ENCODE measurements at regions not wholly inside any gene's neighbourhood (a gene's known extent, or its start where the extent isn't known, plus 50 kb on each side); places are given as distances from the start of the nearest gene placed in this dataset.
"Not testable (repeated sequence)": the region's sequence is repeated elsewhere in the genome, so short reads cannot be mapped to it uniquely, and the experiment has no call there.

DNA sequence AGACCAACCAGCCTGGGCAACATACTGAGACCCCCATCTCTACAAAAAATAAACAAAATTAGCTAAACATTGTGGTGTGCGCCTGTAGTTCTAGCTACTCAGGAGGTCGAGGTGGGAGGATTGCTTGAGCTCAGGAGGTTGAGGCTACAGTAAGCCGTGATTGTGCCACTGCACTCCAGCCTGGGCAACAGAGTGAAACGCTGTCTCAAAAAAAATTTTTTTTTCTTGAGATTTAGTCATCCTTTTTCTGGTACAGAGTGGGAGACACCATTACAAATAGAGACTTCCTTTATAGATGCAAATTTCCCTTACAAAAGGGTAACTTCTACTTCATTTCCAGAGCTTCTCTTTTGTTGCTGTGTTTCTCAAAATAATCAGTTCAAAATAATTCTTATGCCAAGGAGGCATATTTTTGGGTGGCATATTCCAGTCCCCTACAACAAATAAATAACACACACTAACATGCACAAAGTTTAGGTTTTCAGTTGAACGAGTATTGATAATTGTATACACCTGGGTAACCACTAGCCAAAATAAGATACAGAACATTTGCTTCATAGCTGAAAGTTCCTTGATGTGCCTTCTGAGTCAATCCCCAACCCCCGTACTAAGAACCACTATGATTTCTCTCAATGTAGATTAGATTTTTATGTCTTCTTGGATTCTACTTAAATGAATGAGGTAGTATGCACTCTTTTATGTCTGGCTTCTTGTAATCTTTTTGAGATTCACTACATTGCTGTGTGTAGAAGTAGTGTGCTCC lies 248.9 kb upstream of the PROK2 start:
- Mint-ChIP-seq H3K27ac (no peak overlapping the region), H3K9me3 (ENCODE audit: insufficient read depth) (no peaks in the 10 kb centered on the region), H3K27me3 (ENCODE audit: low read depth) (no peaks in the 10 kb centered on the region), H3K36me3 (ENCODE audit: low read depth) (no peaks in the 10 kb centered on the region), H3K4me3 (no peak overlapping the region), H3K4me1 (ENCODE audit: low read depth) (peaks cover 10% of the 10 kb centered on the region)
- no peak for DNase-seq
- ChIA-PET CTCF (no interaction called here), POLR2A (interaction anchor here (0.6 kb wide), 1 partner anchor 105 kb away, joined by 3 read pairs; no protein-coding TSS in a partner anchor)
- ATAC-seq: no peak

DNA sequence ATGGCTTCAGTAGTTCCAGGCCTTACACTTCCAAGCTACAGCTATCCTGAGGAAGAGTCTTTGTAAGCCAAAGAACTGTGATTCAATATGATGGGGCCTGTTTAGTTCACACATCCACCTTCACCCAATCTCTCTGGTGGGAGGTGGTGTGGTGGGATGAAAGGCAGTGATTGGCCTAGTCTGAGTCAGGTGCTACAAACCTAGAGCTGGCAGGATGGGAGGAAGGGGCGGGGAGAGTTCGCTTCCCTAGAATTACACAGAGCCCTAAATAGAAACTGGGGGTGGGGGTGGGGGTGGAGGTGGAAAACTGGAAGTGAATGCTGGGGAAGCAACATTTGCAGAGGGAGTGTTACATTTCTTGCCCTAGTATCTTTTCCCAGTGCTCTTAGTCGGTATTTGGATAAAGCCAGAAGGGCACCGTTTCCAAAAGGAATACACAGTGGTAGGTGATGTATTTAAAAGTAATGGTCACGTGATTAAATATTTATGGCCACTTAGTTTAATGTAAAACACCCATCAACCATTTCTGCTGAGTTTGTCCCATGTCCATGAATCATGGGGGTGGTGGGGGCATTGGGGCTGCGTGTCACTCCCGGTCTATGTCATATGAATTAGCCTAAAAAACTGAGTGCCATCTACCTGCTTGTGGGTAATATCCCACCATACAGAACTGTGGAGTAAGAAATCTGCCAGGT lies 247.6 kb upstream of the PROK2 start:
- H3K27me3 Mint-ChIP-seq (ENCODE audit: low read depth): no peaks in the 10 kb centered on the region
- no peak overlapping the region for H3K4me3 Mint-ChIP-seq
- ChIA-PET CTCF (no interaction called here), POLR2A (no interaction called here)
- H3K4me1 Mint-ChIP-seq (ENCODE audit: low read depth): peaks cover 10% of the 10 kb centered on the region
- no peak for DNase-seq
- H3K9me3 Mint-ChIP-seq (ENCODE audit: insufficient read depth): no peaks in the 10 kb centered on the region
- ATAC-seq: no peak
- no peaks in the 10 kb centered on the region for H3K36me3 Mint-ChIP-seq (ENCODE audit: low read depth)
- no peak overlapping the region for H3K27ac Mint-ChIP-seq

DNA sequence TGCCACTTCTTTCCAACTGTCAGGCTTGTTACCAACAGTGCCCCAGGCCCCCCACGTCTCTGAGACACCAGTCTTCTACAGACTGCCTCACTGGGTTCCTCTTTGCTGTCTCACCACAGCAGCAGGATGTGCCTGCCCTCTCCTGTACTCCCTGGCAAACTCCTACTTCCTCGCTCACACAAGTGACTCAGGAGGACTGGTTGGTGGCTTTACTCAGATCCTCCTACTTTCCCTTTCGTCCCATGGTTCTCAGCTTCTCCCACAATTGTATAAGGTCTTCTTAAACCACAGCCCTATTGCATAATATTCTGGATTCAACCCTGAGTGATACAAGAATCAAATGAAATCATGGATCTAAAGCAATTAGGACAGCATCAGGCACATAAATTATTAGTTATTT lies 246.6 kb upstream of the PROK2 start:
- no peaks in the 10 kb centered on the region for H3K9me3 Mint-ChIP-seq (ENCODE audit: insufficient read depth)
- no peak for ATAC-seq
- no peaks in the 10 kb centered on the region for H3K36me3 Mint-ChIP-seq (ENCODE audit: low read depth)
- H3K27ac Mint-ChIP-seq: no peak overlapping the region
- ChIA-PET POLR2A (no interaction called here), CTCF (no interaction called here)
- H3K4me3 Mint-ChIP-seq: no peak overlapping the region
- H3K4me1 Mint-ChIP-seq (ENCODE audit: low read depth): peaks cover 10% of the 10 kb centered on the region
- no peak for DNase-seq
- no peaks in the 10 kb centered on the region for H3K27me3 Mint-ChIP-seq (ENCODE audit: low read depth)

DNA sequence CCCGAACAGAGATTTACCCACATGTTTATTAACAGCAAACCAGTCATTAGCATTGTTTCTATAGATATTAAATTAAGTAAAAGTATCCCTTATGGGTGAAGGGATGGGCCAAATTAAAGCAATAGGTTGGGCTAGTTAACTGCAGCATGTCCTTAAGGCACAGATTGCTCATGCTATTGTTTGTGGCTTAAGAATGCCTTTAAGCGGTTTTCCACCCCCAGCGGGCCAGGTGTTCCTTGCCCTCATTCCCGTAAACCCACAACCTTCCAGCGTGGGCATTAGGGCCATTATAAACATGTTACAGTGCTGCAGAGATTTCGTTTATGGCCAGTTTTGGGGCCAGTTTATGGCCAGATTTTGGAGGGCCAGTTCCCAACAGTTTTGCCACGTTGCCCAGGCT lies 245.3 kb upstream of the PROK2 start:
- H3K4me3 Mint-ChIP-seq; H3K36me3 Mint-ChIP-seq (ENCODE audit: low read depth); H3K27ac Mint-ChIP-seq; DNase-seq; ATAC-seq; POLR2A ChIA-PET; H3K4me1 Mint-ChIP-seq (ENCODE audit: low read depth); H3K9me3 Mint-ChIP-seq (ENCODE audit: insufficient read depth); CTCF ChIA-PET; H3K27me3 Mint-ChIP-seq (ENCODE audit: low read depth): not testable (repeated sequence)

DNA sequence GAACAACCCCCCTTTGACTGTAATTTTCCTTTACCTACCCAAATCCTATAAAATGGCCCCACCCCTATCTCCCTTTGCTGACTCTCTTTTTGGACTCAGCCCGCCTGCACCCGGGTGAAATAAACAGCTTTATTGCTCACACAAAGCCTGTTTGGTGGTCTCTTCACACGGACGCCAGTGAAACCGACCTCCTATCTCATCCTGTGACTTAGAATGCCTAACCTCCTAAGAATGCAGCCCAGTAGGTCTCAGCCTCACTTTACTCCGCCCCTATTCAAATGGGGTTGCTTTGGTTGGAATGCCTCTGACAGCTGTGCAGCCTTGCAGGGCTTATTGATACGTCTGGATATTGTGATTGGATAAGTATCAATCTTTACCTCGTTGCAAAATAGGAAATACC lies 243.8 kb upstream of the PROK2 start:
- DNase-seq; ATAC-seq; H3K27ac Mint-ChIP-seq; H3K36me3 Mint-ChIP-seq (ENCODE audit: low read depth); H3K4me3 Mint-ChIP-seq; H3K9me3 Mint-ChIP-seq (ENCODE audit: insufficient read depth); CTCF ChIA-PET; POLR2A ChIA-PET; H3K27me3 Mint-ChIP-seq (ENCODE audit: low read depth); H3K4me1 Mint-ChIP-seq (ENCODE audit: low read depth): not testable (repeated sequence)

DNA sequence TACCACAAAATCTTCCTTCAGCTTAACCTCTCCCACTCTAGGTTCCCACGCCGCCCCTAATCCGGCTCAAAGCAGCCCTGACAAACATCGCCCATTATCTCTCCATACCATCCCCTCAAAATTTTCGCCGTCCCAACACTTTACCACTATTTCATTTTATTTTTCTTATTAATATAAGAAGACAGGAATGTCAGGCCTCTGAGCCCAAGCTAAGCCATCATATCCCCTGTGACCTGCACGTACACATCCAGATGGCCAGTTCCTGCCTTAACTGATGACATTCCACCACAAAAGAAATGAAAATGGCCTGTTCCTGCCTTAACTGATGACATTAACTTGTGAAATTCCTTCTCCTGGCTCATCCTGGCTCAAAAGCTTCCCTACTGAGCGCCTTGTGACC lies 243.4 kb upstream of the PROK2 start:
- H3K27ac Mint-ChIP-seq; H3K4me1 Mint-ChIP-seq (ENCODE audit: low read depth); ATAC-seq; CTCF ChIA-PET; H3K4me3 Mint-ChIP-seq; H3K9me3 Mint-ChIP-seq (ENCODE audit: insufficient read depth); H3K27me3 Mint-ChIP-seq (ENCODE audit: low read depth); DNase-seq; H3K36me3 Mint-ChIP-seq (ENCODE audit: low read depth); POLR2A ChIA-PET: not testable (repeated sequence)

DNA sequence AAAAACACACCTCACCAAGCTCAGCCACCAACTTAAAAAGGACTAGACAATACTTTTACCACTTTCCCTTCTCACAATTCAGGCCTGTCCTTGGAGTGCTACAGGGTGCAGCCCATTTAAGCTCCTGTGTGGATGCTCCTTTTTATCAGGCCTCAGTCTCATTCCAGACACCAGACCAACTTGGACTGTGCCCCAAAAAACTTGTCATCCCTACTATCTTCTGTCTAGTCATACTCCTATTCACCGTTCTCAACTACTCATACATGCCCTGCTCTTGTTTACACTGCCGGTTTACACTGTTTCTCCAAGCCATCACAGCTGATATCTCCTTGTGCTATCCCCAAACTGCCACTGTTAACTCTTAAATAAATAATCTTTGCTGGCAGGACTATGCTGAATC lies 242.8 kb upstream of the PROK2 start:
- POLR2A ChIA-PET; CTCF ChIA-PET; H3K4me1 Mint-ChIP-seq (ENCODE audit: low read depth); H3K27ac Mint-ChIP-seq; H3K9me3 Mint-ChIP-seq (ENCODE audit: insufficient read depth); H3K27me3 Mint-ChIP-seq (ENCODE audit: low read depth); ATAC-seq; H3K4me3 Mint-ChIP-seq; DNase-seq; H3K36me3 Mint-ChIP-seq (ENCODE audit: low read depth): not testable (repeated sequence)

DNA sequence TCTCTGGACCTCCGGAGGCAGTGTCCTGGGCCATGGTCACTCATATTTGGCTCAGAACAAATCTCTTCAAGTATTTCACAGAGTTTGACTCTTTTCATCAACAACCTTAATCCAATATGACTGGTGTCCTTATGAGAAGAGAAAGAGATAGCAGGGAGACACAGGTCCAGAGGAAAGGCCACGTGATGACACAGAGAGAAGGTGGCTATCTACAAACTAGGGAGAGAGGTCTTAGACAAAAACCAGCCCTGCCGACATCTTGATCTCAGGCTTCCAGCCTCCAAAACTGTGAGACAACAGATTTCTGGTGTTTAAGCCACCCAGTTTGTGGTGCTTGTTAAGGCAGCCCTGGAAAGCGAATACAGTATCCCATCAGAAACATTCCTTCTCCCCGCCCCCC lies 237.1 kb upstream of the PROK2 start:
- H3K27me3 Mint-ChIP-seq (ENCODE audit: low read depth): no peaks in the 10 kb centered on the region
- CTCF ChIA-PET: no interaction called here
- H3K4me1 Mint-ChIP-seq (ENCODE audit: low read depth): no peaks in the 10 kb centered on the region
- H3K27ac Mint-ChIP-seq: no peak overlapping the region
- H3K9me3 Mint-ChIP-seq (ENCODE audit: insufficient read depth): peaks cover 7% of the 10 kb centered on the region
- DNase-seq: no peak
- H3K4me3 Mint-ChIP-seq: no peak overlapping the region
- POLR2A ChIA-PET: no interaction called here
- no peak for ATAC-seq
- H3K36me3 Mint-ChIP-seq (ENCODE audit: low read depth): no peaks in the 10 kb centered on the region

DNA sequence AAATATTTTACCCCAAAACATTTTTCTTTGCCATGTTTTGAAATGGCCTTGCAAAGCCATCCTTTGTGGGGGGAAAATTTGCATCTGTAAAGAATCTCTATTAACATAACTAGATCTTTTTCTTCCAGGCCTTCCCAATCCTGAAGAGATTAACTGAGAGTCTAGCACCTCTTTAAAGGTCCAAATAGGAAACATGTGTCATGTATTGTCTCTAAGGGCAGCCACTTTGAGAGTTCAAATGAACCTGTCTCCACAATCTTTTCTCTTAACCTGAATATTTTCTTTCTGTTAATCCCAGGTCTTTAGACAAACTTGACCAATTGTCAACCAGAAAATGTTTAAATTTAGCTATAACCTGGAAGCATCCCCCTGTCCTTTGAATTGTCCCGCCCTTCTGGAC lies 236.6 kb upstream of the PROK2 start:
- CTCF ChIA-PET: no interaction called here
- no peak for ATAC-seq
- no peak overlapping the region for H3K27ac Mint-ChIP-seq
- peaks cover 1% of the 10 kb centered on the region for H3K27me3 Mint-ChIP-seq (ENCODE audit: low read depth)
- no peak overlapping the region for H3K4me3 Mint-ChIP-seq
- no peaks in the 10 kb centered on the region for H3K36me3 Mint-ChIP-seq (ENCODE audit: low read depth)
- DNase-seq: no peak
- peaks cover 7% of the 10 kb centered on the region for H3K9me3 Mint-ChIP-seq (ENCODE audit: insufficient read depth)
- POLR2A ChIA-PET: no interaction called here
- no peaks in the 10 kb centered on the region for H3K4me1 Mint-ChIP-seq (ENCODE audit: low read depth)

DNA sequence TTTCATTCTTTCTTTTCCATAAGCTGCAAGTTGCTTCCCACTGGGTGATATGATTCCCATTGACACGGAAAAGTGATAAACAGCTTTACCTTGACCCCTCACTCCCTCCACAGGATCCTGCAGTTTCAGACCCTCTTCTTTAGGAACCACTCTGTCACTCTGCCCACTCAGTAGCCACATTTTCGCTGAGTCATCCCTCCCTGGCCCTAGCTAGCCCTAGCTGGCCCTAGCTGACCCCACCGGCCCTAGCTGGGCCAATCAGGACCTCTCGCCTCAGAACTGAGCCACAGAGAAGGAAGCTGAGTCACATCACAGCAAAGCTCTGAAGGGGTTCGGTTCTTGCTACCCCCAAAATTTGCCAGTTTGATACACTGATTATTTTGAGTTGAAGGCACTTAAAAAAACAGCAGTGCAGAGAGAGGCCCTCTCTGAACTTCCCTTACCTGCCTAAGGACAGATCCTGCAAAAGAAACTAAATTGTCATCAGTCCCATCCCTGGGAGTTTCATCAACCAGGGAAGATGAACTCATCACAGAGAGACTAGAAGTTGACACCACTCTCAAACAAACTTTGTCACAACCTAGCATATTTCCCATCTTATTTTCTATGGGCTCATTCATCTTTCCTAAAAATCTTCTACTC lies 233.5 kb upstream of the PROK2 start:
- Mint-ChIP-seq H3K36me3 (ENCODE audit: low read depth) (no peaks in the 10 kb centered on the region), H3K27me3 (ENCODE audit: low read depth) (peaks cover 2% of the 10 kb centered on the region), H3K27ac (no peak overlapping the region), H3K4me1 (ENCODE audit: low read depth) (no peaks in the 10 kb centered on the region), H3K4me3 (no peak overlapping the region), H3K9me3 (ENCODE audit: insufficient read depth) (no peaks in the 10 kb centered on the region)
- CTCF ChIA-PET: no interaction called here
- DNase-seq (no peak), ATAC-seq (no peak)
- POLR2A ChIA-PET: no interaction called here

DNA sequence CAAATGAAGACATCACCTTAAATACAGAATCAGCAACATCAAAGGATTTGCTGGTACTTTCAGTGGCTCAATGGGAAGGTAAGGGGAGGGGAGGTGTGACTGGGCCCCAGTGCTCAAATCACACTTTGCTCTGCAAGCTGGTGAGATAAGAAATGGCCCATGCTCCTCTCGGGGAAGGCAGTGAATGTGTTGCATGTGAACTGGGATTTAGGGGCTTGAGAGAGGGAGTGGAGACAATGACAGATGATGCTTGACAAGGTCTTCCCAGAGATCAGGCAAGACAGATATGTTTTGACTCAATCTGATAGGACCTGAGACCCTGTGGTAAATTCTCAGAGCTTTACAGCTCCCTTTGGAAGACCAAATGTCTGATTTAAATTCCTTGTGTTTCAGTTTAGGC lies 233.0 kb upstream of the PROK2 start:
- no peak for ATAC-seq

DNA sequence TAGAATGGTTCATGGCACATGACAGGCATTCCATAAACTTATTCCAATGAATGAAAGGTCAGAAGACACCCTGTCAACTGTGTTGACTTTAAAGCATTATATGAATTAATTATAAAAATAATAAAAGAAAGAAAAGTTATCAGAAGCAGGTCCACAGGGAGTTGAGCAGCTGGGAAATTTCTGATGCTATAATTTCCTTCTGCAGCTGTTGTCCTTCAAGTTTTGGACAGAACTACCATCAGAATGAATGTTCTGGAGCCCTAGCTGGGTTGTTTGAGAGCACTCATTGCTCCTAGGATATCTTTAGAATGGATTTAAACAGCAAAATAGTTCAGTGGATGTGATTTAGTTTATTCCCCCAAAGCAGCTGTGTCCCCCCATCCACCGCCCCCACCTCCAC lies 232.4 kb upstream of the PROK2 start:
- POLR2A ChIA-PET: no interaction called here
- DNase-seq: no peak

More for the DNA sequence above, 233.0 kb upstream of the PROK2 start:
- peaks cover 2% of the 10 kb centered on the region for H3K27me3 Mint-ChIP-seq (ENCODE audit: low read depth)
- no peaks in the 10 kb centered on the region for H3K9me3 Mint-ChIP-seq (ENCODE audit: insufficient read depth)
- no peaks in the 10 kb centered on the region for H3K36me3 Mint-ChIP-seq (ENCODE audit: low read depth)
- ChIA-PET POLR2A (no interaction called here), CTCF (no interaction called here)
- no peak overlapping the region for H3K4me3 Mint-ChIP-seq
- H3K27ac Mint-ChIP-seq: no peak overlapping the region
- DNase-seq: no peak
- H3K4me1 Mint-ChIP-seq (ENCODE audit: low read depth): no peaks in the 10 kb centered on the region

More for the DNA sequence above, 232.4 kb upstream of the PROK2 start:
- Mint-ChIP-seq H3K27ac (no peak overlapping the region), H3K27me3 (ENCODE audit: low read depth) (peaks cover 2% of the 10 kb centered on the region), H3K36me3 (ENCODE audit: low read depth) (no peaks in the 10 kb centered on the region), H3K9me3 (ENCODE audit: insufficient read depth) (no peaks in the 10 kb centered on the region), H3K4me1 (ENCODE audit: low read depth) (no peaks in the 10 kb centered on the region), H3K4me3 (no peak overlapping the region)
- CTCF ChIA-PET: interaction anchor here (1.3 kb wide), 1 partner anchor 805 kb away, joined by 3 read pairs; no protein-coding TSS in a partner anchor
- no peak for ATAC-seq

All from activated CD8-positive, alpha-beta T cell treated with anti-CD3 and anti-CD28 coated beads, Interleukin-2, amount 10 ng/mL, durations not matched to agents 7 days and 5 days (primary cell).